NCI-H2196 (cell line): ENCODE measurements at regions not wholly inside any gene's neighbourhood (a gene's known extent, or its start where the extent isn't known, plus 50 kb on each side); places are given as distances from the start of the nearest gene placed in this dataset.
"Not testable (repeated sequence)": the region's sequence is repeated elsewhere in the genome, so short reads cannot be mapped to it uniquely, and the experiment has no call there.

Experiments used
- DNase-seq: peaks from one replicate; lab custom pipeline; 2025; ENCODE audit not compliant: unreplicated experiment; lab: John Stamatoyannopoulos, UW

DNA sequence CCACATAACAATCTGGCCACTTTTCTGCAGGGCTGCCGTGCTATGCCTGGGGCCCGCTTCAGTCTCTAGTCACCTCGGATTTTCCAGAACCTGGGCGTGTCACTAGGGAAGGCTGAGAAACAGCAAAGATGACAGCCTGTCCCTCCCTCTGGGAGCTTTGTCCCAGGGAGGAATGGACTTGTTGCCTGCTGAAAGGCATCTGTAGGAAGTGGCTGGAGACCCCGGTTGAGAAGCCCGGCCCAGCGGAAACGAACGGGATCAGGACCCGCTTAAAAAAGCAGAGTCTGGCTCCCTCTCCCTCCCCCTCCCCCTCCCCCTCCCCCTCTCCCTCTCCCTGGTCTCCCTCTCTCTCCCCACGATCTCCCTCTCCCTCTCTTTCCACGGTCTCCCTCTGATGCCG is 149.5 kb upstream of the ZNF516 start:
- no peak for DNase-seq

- DNase-seq = no peak
Measured at GRCh38 chr18:76643996-76644395, 149.0 kb upstream of the ZNF516 start.

GRCh38 chr18:76643199-76643598 is 148.2 kb upstream of the ZNF516 start:
- DNase-seq = no peak

- no peak for DNase-seq
Measured at GRCh38 chr18:76640438-76640837, 145.4 kb upstream of the ZNF516 start.

DNA sequence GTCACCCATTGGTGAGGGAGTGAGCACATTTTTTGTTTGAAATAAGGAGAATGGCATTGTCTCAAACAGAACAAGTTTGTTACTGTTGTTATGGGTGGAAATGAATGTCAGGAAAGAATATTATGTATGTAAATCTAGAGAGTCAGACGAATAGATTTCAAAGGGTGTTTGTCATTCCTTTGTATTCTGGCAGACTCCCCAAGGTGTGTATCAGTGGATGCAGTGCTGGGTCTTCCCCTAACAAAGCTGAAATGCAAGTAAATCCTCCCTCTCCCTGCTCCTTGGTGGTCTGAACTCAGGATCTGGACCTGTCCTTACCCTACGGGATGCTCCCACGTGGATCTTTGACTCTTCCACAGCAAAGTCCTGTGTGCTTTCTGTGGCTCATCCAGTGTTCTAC is 139.5 kb upstream of the ZNF516 start:
- DNase-seq = no peak

GRCh38 chr18:76633588-76634269 is 138.7 kb upstream of the ZNF516 start:
- no peak for DNase-seq

DNA sequence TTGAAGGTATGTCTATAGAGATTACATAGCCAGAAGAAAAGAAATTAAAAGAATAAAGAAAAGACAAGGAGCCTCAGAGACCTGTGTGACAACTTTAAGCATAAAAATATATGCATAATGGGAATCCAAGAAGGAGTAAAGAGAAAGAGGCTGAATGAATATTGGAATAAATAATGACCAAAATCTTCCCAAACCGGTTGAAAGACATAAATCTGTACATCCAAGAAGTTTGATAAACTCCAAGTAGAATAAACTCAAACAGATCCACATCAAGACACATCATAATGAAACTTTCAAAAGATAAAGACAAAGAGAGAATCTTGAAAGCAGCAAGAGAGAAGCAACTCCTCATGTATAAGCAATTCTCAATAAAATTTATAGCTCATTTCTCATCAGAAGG is 132.4 kb upstream of the ZNF516 start:
- no peak for DNase-seq

DNA sequence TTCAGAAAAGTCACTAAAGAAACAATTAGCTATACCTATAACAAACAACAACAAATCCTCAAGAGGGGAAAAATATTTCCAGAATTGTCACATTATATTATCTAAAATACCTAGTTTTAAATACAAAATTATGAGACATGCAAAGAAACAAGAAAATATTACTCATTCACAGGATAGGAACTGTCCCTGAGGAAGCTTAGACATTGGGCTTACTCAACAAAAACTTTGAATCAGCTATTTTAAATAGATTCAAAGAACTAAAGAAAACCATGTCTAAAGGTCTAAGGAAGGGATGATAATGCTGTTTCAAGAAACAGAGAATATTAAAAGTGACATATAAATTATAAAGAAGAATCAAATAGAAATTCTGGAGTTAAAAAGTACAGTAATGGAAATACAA is 131.9 kb upstream of the ZNF516 start:
- DNase-seq = no peak

- no peak for DNase-seq
Measured at GRCh38 chr18:76622651-76623050, 127.6 kb upstream of the ZNF516 start.

DNA sequence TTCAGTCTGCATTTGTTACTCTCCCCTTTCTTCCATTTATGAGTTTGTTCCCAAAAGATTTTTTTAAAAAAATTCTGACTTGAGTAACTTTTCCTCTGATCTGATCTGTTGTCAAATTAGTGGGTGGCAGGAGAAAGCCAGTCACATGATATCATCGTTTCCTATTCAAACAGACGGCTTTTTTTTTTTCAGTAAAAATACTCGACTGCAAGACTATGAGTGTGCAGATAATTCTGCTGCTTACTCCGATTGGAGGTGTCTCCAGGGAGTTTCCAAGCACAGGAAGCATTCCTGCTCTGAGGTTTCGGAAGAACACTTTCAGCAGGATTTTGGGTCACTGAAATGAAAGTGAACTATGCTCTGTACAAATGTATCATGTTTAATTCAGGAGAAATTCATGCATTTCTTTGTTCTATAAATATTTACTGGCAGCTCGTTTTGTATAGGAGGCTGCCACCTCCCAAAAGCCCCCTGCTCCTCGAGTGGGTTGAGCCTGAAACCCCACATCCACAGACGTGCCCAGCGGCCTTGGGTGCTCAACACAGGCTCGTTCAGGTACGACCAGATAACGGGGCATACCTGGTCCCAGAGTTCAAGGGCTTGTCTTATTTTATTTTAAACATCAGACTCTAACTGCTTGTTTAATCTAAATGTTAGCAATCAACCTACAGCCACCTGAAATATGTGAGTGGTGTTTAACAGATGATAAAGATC is 126.9 kb upstream of the ZNF516 start:
- DNase-seq = no peak

GRCh38 chr18:76621226-76621625 is 126.2 kb upstream of the ZNF516 start:
- no peak for DNase-seq

- DNase-seq = peak; percentile 45
Measured at GRCh38 chr18:76620321-76621170, 125.5 kb upstream of the ZNF516 start.

DNA sequence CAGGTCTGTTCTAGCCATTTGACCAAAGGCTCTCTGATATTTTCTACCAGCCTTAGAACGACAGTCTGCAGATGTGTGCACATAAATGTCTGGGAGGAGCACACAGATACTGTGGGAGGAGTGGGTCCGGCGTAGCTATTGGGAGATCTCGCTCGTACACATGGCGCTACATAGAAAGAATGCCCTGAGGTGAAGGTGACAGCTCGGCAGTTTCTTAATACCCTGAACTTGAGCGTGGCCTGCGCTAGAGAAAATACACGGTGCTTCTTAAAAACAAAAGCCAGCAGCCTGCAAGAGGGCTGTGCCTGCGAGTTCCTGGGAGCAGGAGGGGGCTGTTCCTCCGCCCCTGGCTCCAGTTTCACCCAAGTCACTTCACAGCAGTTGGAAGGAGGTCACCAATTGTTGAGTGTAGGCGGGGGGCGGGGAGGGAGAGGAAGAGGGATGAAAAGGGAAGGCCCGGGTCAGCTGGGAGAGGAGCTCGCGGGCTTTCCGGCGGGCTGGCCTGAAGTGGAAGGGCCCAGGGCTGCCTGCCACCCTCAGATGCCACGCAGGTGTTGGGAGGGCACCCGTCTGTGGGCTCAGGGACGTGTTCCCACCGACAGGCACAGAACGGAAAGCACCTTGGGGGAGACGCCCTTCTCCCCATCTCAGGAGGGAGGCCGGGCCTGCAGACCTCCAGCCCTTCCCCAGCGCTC is 124.7 kb upstream of the ZNF516 start:
- DNase-seq = peak; percentile 29

DNA sequence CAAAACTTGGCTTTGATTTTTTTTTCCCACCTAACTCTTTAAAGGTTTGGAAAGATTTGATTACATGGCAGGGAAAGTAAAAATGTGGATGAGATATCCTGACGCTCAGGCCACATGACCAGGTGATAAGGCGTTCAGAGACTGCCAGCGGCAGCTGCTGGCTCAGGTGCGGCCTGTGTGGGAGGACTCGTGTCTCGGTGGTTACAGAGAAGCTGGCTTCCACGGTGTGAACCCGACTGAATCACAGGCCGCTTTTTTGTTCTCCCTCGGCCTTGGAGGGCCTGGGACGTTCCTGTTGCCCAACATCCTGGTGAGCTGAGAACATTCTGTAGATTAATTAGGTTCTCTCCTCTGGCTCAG is 124.2 kb upstream of the ZNF516 start:
- peak; percentile 18 for DNase-seq

DNA sequence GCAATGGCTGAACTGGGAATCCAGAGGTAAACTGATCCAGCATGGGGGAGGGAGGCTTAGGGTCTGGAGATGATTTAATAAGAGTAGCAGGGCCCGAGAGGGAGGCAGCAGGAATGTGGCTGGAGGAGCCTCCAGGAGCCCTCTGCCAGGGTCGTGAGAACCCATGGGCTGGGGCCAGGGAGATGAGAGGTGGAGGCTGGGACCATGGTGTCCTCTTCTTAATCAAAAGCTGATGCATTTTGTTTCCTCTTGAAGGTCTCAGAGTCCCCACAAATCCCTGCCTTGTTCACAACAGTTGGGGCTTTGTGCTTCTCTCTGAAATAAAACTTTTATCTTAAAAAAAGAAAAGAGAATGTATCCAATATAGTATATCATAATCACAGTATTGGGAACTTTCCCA is 123.7 kb upstream of the ZNF516 start:
- no peak for DNase-seq

DNA sequence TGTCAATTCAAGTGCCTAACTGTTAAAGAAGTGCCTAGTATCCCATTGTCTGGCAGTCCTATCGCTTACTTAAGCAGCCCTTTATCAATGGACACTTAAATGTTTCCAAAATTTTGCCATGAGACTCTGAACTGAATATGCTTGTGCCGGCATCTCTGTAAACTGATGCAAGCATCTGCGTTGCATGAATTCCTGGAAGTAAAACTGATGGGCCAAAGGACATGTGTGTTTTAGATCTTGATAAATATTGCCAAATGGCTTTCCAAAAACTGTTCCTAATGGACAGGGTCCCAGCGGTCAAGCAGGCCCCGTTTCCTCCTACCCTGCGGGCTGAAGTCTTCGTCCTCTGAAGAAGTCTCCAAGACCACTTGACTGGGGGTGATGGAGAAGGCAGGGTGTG is 121.3 kb upstream of the ZNF516 start:
- no peak for DNase-seq

GRCh38 chr18:76615065-76615733 is 120.2 kb upstream of the ZNF516 start:
- DNase-seq = no peak

- no peak for DNase-seq
Measured at GRCh38 chr18:76613755-76614120, 118.7 kb upstream of the ZNF516 start.

- DNase-seq = no peak
Measured at GRCh38 chr18:76613053-76613754, 118.2 kb upstream of the ZNF516 start.

GRCh38 chr18:76611750-76612045 is 116.7 kb upstream of the ZNF516 start:
- not testable (repeated sequence) for DNase-seq
